OCI-LY7 (cell line): ENCODE measurements at regions not wholly inside any gene's neighbourhood (a gene's known extent, or its start where the extent isn't known, plus 50 kb on each side); places are given as distances from the start of the nearest gene placed in this dataset.

Experiments used
- BruUV-seq: library from RNA; stranded (reverse); fragments of 400-500 nt; replicated peaks from 2 replicates; lab custom pipeline; 2021; lab: Mats Ljungman, UMichigan
- CTCF ChIA-PET: fragments of 300-600 bp; sonication (Branson Sonifier 250); formaldehyde crosslinking; loops from one replicate; lab custom pipeline; 2022; ENCODE audit warnings: antibody characterized with exemption; ENCODE audit not compliant: unreplicated experiment; lab: Charles Lee
- POLR2A ChIA-PET: fragments of 300-600 bp; sonication (Branson Sonifier 250); formaldehyde crosslinking; loops from one replicate; lab custom pipeline; 2022; ENCODE audit warnings: antibody characterized with exemption; lab: Charles Lee
- DNase-seq: peaks from one replicate; pipeline ENCODE4 v3.0.0-alpha.2; 2015; ENCODE audit warnings: low spot score
- H2AFZ ChIP-seq: fragments of 200-600 bp; sonication (generic), shearing (Covaris generic); 2 replicates; pipeline ENCODE4 v1.6.1; 2014; ENCODE audit warnings: mild to moderate bottlenecking, antibody characterized with exemption, low read length, moderate library complexity
- H3K27ac ChIP-seq: fragments of 200-600 bp; sonication (generic); 2 replicates; pipeline ENCODE4 v1.5.1; 2014; ENCODE audit warnings: mixed run types, low read depth, mild to moderate bottlenecking, moderate library complexity, low read length, inconsistent platforms; ENCODE audit not compliant: poor library complexity, severe bottlenecking
- H3K36me3 ChIP-seq: fragments of 200-600 bp; sonication (generic); 2 replicates; pipeline ENCODE4 v1.6.1; 2014; ENCODE audit warnings: mild to moderate bottlenecking, antibody characterized with exemption, low read length, moderate library complexity, mixed read lengths; ENCODE audit not compliant: insufficient read depth
- H3K4me1 ChIP-seq: fragments of 200-600 bp; sonication (generic); 2 replicates; pipeline ENCODE4 v1.5.1; 2014; ENCODE audit warnings: mild to moderate bottlenecking, low read length; ENCODE audit not compliant: insufficient read depth, poor library complexity, severe bottlenecking
- H3K4me2 ChIP-seq: fragments of 200-600 bp; sonication (generic); 2 replicates; pipeline ENCODE4 v1.6.1; 2014; ENCODE audit warnings: mild to moderate bottlenecking, low read length
- H3K4me3 ChIP-seq: fragments of 200-600 bp; sonication (generic); 2 replicates; pipeline ENCODE4 v1.5.1; 2014; ENCODE audit warnings: mild to moderate bottlenecking, low read depth, low read length; ENCODE audit not compliant: poor library complexity, severe bottlenecking
- H3K79me2 ChIP-seq: fragments of 200-600 bp; sonication (generic); 2 replicates; pipeline ENCODE4 v1.6.1; 2016; ENCODE audit warnings: low read depth, mild to moderate bottlenecking, low read length, moderate library complexity, mixed read lengths; ENCODE audit not compliant: insufficient read depth
- H3K9me2 ChIP-seq: fragments of 200-600 bp; sonication (generic); 2 replicates; pipeline ENCODE4 v1.6.1; 2016; ENCODE audit warnings: mild to moderate bottlenecking, low read length, mixed read lengths; ENCODE audit not compliant: insufficient read depth
- H3K9me3 ChIP-seq: fragments of 200-600 bp; sonication (generic); 2 replicates; pipeline ENCODE4 v1.6.1; 2014; ENCODE audit warnings: mild to moderate bottlenecking, mixed run types, low read length, mixed read lengths
- H4K20me1 ChIP-seq: fragments of 200-600 bp; sonication (generic); 2 replicates; pipeline ENCODE4 v1.6.1; 2014; ENCODE audit warnings: mild to moderate bottlenecking, antibody characterized with exemption, low read length, moderate library complexity, mixed read lengths; ENCODE audit not compliant: insufficient read depth
- CTCF ChIP-seq: fragments of 200-600 bp; sonication (generic); conservative IDR thresholded peaks from 2 replicates; pipeline ENCODE4 v1.5.1; 2014; ENCODE audit warnings: mild to moderate bottlenecking, antibody characterized with exemption, low read length, moderate library complexity, mixed read lengths
- EZH2phosphoT487 ChIP-seq: fragments of 200-600 bp; sonication (generic); IDR thresholded peaks from 2 replicates; pipeline ENCODE4 v1.6.1; 2018; ENCODE audit warnings: low read depth, borderline replicate concordance, mild to moderate bottlenecking, mixed run types, antibody characterized with exemption, low read length, moderate library complexity, mixed read lengths
- intact Hi-C: fragments of 100-400 bp; cut with micrococcal nuclease; formaldehyde crosslinking; loops from one replicate; pipeline ENCODE4 v1.10.0; 2022; ENCODE audit not compliant: unreplicated experiment

GRCh38 chr14:30193845-30194501, 266.3 kb upstream of the PRKD1 start:
- H2AFZ ChIP-seq: no peak overlapping the region
- H4K20me1 ChIP-seq: no peaks in the 10 kb centered on the region
- H3K79me2 ChIP-seq: no peaks in the 10 kb centered on the region
- DNase-seq: no peak
- BruUV-seq: no TSS peak
- CTCF ChIA-PET: no interaction called here
- H3K4me2 ChIP-seq: no peak overlapping the region
- H3K27ac ChIP-seq: no peak overlapping the region
- no peaks in the 10 kb centered on the region for H3K9me2 ChIP-seq
- H3K4me3 ChIP-seq: no peak overlapping the region
- H3K36me3 ChIP-seq: no peaks in the 10 kb centered on the region
- no peaks in the 10 kb centered on the region for H3K4me1 ChIP-seq
- no peaks in the 10 kb centered on the region for H3K9me3 ChIP-seq
- TF ChIP-seq EZH2phosphoT487: no peak
- no peak for TF ChIP-seq CTCF
- intact Hi-C loops: no loop called here
- POLR2A ChIA-PET: no interaction called here

GRCh38 chr14:30194741-30195148, 267.1 kb upstream of the PRKD1 start:
- H3K79me2 ChIP-seq: no peaks in the 10 kb centered on the region
- ChIA-PET POLR2A (no interaction called here), CTCF (no interaction called here)
- no peaks in the 10 kb centered on the region for H4K20me1 ChIP-seq
- no peak overlapping the region for H3K27ac ChIP-seq
- H3K4me2 ChIP-seq: no peak overlapping the region
- DNase-seq: no peak
- H3K9me2 ChIP-seq: no peaks in the 10 kb centered on the region
- H2AFZ ChIP-seq: no peak overlapping the region
- H3K4me3 ChIP-seq: no peak overlapping the region
- no peaks in the 10 kb centered on the region for H3K4me1 ChIP-seq
- no peaks in the 10 kb centered on the region for H3K9me3 ChIP-seq
- TF ChIP-seq EZH2phosphoT487: no peak
- TF ChIP-seq CTCF: no peak
- intact Hi-C loops: no loop called here
- H3K36me3 ChIP-seq: no peaks in the 10 kb centered on the region
- BruUV-seq: no TSS peak

GRCh38 chr14:30195941-30196340, 268.3 kb upstream of the PRKD1 start:
- BruUV-seq: no TSS peak
- intact Hi-C loops: no loop called here
- no peak for DNase-seq
- Histone ChIP-seq H3K4me3 (no peak overlapping the region), H3K27ac (no peak overlapping the region), H3K9me2 (no peaks in the 10 kb centered on the region), H2AFZ (no peak overlapping the region), H3K79me2 (no peaks in the 10 kb centered on the region), H3K4me2 (no peak overlapping the region), H3K4me1 (no peaks in the 10 kb centered on the region), H3K9me3 (no peaks in the 10 kb centered on the region), H4K20me1 (no peaks in the 10 kb centered on the region), H3K36me3 (no peaks in the 10 kb centered on the region)
- POLR2A ChIA-PET: interaction anchor here (0.6 kb wide), 1 partner anchor 38 kb away, joined by 3 read pairs; no protein-coding TSS in a partner anchor
- TF ChIP-seq EZH2phosphoT487: no peak
- TF ChIP-seq CTCF: no peak
- CTCF ChIA-PET: no interaction called here
